GM13976 (cell line): ENCODE measurements at regions not wholly inside any gene's neighbourhood (a gene's known extent, or its start where the extent isn't known, plus 50 kb on each side); places are given as distances from the start of the nearest gene placed in this dataset.
"Not testable (repeated sequence)": the region's sequence is repeated elsewhere in the genome, so short reads cannot be mapped to it uniquely, and the experiment has no call there.

ENCODE experiments used
- DNase-seq: peaks from one replicate; pipeline ENCODE4 v3.0.0; 2012; ENCODE audit warnings: low spot score
- in situ Hi-C: fragments of 300-500 bp; cut with MboI; formaldehyde crosslinking; loops from one replicate; pipeline ENCODE4 v1.12.0; 2022; ENCODE audit warnings: low sequenced_read_pairs, mixed read lengths, inconsistent platforms; ENCODE audit not compliant: unreplicated experiment
- TF ChIP-seq, protein P1 (sequence below): IDR thresholded peaks from 2 replicates; pipeline ENCODE4 v1.5.1; 2012; ENCODE audit warnings: borderline replicate concordance, mild to moderate bottlenecking; ENCODE audit not compliant: insufficient read depth; ENCODE audit errors: extremely low read depth, missing control alignments, control extremely low read depth

- in situ Hi-C loops: loop anchor here (10.0 kb wide), 1 partner anchor 213 kb away; no protein-coding TSS in a partner anchor
- TF ChIP-seq, protein P1, sequence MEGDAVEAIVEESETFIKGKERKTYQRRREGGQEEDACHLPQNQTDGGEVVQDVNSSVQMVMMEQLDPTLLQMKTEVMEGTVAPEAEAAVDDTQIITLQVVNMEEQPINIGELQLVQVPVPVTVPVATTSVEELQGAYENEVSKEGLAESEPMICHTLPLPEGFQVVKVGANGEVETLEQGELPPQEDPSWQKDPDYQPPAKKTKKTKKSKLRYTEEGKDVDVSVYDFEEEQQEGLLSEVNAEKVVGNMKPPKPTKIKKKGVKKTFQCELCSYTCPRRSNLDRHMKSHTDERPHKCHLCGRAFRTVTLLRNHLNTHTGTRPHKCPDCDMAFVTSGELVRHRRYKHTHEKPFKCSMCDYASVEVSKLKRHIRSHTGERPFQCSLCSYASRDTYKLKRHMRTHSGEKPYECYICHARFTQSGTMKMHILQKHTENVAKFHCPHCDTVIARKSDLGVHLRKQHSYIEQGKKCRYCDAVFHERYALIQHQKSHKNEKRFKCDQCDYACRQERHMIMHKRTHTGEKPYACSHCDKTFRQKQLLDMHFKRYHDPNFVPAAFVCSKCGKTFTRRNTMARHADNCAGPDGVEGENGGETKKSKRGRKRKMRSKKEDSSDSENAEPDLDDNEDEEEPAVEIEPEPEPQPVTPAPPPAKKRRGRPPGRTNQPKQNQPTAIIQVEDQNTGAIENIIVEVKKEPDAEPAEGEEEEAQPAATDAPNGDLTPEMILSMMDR: no peak
Observed at GRCh38 chr1:67551375-67551774, 121.2 kb upstream of the SERBP1 start.

GRCh38 chr1:67552336-67552759 is 122.1 kb upstream of the SERBP1 start:
- in situ Hi-C loops: loop anchor here (10.0 kb wide), 1 partner anchor 212 kb away; no protein-coding TSS in a partner anchor
- no peak for DNase-seq
- TF ChIP-seq, protein P1: no peak

More at GRCh38 chr1:67551375-67551774, 121.2 kb upstream of the SERBP1 start:
- DNase-seq: no peak

- in situ Hi-C loops: loop anchor here (10.0 kb wide), 1 partner anchor 211 kb away; no protein-coding TSS in a partner anchor
- DNase-seq: not testable (repeated sequence)
Observed at GRCh38 chr1:67554204-67554603, 124.0 kb upstream of the SERBP1 start.

DNA sequence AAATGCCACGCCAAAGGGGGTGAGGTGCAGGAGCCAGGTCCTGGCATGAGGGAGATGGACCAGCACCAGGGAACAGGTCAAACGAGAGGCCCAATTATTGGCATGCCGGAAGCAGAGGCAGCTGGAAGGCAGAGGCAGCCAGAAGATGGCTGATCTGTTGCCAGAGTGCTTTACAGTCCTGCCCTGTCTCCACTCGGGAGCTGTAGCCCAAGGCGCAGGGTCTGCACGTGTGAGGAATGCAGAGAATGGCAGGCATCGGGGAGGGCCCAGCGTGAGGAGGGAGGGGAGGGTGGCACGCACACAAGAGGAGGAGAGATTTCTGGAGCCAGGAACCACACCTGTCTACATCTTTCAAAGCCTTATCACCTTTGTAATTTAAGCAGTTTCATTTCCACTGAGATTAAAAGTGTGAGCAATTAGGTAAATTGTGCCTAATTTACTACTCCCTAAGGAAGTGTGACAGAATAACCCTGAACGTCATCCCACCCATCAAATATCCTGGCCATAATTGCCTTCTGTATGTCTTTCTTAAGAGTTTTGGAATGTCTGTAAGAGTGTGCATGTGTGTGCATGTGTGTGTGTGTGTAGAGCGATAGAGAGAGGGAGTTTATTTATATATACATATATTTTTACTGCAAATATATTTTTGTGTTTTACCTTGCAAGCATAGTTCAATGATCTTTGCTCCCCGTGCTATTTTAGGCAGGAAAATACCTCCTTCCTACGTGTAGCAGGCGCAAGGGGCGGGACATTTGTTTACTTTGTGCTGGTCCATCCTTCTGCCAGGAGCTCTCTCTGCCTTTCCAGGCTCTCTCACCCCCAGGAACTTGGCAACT is 125.5 kb upstream of the SERBP1 start:
- no peak for DNase-seq
- in situ Hi-C loops: loop anchor here (10.0 kb wide), 1 partner anchor 209 kb away; no protein-coding TSS in a partner anchor
- TF ChIP-seq, protein P1: no peak

GRCh38 chr1:67556297-67556900 is 126.2 kb upstream of the SERBP1 start:
- no peak for DNase-seq
- TF ChIP-seq, protein P1: no peak
- in situ Hi-C loops: loop anchor here (10.0 kb wide), 1 partner anchor 208 kb away; no protein-coding TSS in a partner anchor

DNA sequence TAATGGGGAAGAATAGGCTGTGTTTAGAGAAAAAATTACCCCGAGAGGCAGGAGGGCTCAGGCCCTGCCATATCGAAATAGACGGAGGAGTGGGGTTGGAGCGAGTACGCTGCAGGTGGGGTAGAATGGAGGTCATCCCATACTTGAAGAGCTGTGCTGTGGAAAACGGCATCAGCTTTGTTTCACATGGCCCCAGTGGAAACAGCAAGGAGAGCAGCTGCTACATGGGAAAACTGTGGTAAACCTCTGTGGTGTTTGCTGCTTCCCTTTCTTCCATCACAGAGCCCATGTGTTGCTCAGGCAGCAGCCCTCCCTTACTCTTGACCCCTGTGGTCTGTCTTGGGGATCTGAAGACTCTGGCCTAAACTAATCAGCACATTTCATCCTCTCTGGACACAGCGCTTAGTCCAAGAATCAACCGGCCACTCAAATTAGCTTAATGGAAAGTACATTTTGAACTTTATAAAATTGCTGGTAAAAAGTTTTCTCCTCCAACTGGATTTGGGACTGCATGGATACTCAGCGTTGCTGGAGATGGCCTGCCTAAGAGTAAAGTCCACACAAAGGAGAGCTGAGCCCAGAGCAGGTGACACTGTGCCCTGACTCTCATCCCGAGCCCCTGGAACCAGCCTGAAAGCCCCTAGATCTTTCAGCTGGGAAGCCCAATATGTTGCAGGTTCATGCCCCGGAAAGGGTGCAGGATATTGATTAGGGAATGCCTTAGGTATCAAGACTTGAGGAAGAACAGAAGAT is 127.1 kb upstream of the GADD45A start:
- TF ChIP-seq, protein P1: no peak
- no peak for DNase-seq
- in situ Hi-C loops: loop anchor here (10.0 kb wide), 1 partner anchor 207 kb away; no protein-coding TSS in a partner anchor
